Epithelial cell of esophagus (primary cell): ENCODE measurements at regions not wholly inside any gene's neighbourhood (a gene's known extent, or its start where the extent isn't known, plus 50 kb on each side); places are given as distances from the start of the nearest gene placed in this dataset.
A peak's percentile ranks its signal among the peaks of the same experiment; 100 is the strongest.

Experiments used
- DNase-seq: peaks from one replicate; pipeline ENCODE4 v3.0.0; 2010; ENCODE audit warnings: low read depth
- H3K4me3 ChIP-seq: 2 replicates; pipeline ENCODE4 v1.5.1; 2011; ENCODE audit warnings: mild to moderate bottlenecking, low read length, control low read depth
- CTCF ChIP-seq: IDR thresholded peaks from 2 replicates; pipeline ENCODE4 v1.5.1; 2011; ENCODE audit warnings: low read depth, mild to moderate bottlenecking, low read length, control low read depth, inconsistent platforms; ENCODE audit not compliant: insufficient read depth; ENCODE audit errors: missing control alignments

- no peak for TF ChIP-seq CTCF
- H3K4me3 ChIP-seq = no peak overlapping the region
- no peak for DNase-seq
Measured at GRCh38 chr12:67562513-67563287, 85.8 kb upstream of the DYRK2 start.

- no peak for TF ChIP-seq CTCF
- no peak for DNase-seq
- no peak overlapping the region for H3K4me3 ChIP-seq
Measured at GRCh38 chr12:67568055-67568454, 80.5 kb upstream of the DYRK2 start.

GRCh38 chr12:67572492-67572891 lies 76.1 kb upstream of the DYRK2 start:
- TF ChIP-seq CTCF = no peak
- no peak overlapping the region for H3K4me3 ChIP-seq
- no peak for DNase-seq

GRCh38 chr12:67573566-67573965 lies 75.0 kb upstream of the DYRK2 start:
- TF ChIP-seq CTCF = no peak
- no peak overlapping the region for H3K4me3 ChIP-seq
- DNase-seq = no peak

- TF ChIP-seq CTCF = no peak
- no peak overlapping the region for H3K4me3 ChIP-seq
- DNase-seq = peak; percentile 13
Measured at GRCh38 chr12:67578976-67579661, 69.4 kb upstream of the DYRK2 start.

GRCh38 chr12:67579662-67580003 lies 68.9 kb upstream of the DYRK2 start:
- no peak for DNase-seq
- TF ChIP-seq CTCF = no peak
- no peak overlapping the region for H3K4me3 ChIP-seq
